GM19395 (cell line): ENCODE measurements at regions not wholly inside any gene's neighbourhood (a gene's known extent, or its start where the extent isn't known, plus 50 kb on each side); places are given as distances from the start of the nearest gene placed in this dataset.
"Not testable (repeated sequence)": the region's sequence is repeated elsewhere in the genome, so short reads cannot be mapped to it uniquely, and the experiment has no call there.

Experiments
- ATAC-seq: cut with Tn5 transposase; IDR thresholded peaks from one replicate; pipeline ENCODE4 v1.9.1; 2021; ENCODE audit warnings: mild to moderate bottlenecking, moderate library complexity; ENCODE audit not compliant: unreplicated experiment

GRCh38 chr17:30589431-30589830 lies 112.2 kb downstream of the GOSR1 start:
- no peak for ATAC-seq

GRCh38 chr17:30588798-30589247 lies 111.6 kb downstream of the GOSR1 start:
- ATAC-seq = no peak

DNA sequence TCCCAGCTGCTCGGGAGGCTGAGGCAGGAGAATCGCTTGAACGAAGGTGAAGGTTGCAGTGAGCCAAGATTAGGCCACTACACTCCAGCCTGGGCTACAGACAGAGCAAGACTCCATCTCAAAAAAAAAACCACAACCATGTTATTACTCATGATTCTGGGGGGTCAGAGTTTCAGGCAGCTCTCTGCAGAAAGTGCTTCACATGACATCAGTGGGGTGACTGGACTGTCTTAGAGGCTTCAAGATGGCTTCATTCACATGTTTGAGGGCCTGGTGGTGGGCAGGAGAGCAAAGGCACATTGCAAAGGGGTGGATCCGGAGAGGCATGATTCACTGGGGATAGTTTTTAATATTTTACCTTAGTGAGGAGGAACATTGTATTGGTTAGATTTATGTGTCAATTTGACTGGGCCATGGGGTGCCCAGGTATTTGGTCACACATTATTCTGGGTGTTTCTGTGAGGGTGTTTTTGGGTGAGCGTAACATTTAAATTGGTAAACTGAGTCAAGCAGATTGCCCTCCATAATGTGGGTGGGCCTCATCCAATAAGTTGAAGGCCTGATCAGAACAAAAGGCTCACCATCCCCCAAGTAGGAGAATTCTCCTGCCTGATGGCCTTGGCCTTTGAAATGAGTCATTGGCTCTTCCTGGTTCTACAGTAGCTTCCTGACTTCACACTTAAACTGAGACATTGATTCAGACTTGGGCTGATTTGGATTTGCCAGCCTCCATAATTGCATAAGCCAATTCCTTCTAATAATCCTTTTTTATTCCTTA lies 109.8 kb downstream of the GOSR1 start:
- ATAC-seq = no peak

- no peak for ATAC-seq
Measured at GRCh38 chr17:30584810-30585209, 107.6 kb downstream of the GOSR1 start.

DNA sequence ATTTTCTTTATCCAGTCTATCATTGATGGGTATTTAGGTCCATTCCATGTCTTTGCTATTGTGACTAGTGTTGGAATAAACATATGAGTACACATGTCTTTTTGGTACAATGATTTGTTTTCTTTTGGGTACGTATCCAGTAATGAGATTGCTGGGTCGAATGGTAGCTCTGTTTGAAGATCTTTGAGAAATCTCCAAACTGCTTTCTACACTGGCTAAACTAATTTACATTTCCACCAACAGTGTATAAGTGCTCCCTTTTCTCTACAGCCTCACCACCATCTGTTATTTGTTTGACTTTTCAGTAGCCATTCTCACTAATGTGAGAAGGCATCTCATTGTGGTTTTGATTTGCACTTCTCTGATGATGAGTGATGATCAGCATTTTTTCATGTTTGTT lies 103.7 kb downstream of the GOSR1 start:
- no peak for ATAC-seq

DNA sequence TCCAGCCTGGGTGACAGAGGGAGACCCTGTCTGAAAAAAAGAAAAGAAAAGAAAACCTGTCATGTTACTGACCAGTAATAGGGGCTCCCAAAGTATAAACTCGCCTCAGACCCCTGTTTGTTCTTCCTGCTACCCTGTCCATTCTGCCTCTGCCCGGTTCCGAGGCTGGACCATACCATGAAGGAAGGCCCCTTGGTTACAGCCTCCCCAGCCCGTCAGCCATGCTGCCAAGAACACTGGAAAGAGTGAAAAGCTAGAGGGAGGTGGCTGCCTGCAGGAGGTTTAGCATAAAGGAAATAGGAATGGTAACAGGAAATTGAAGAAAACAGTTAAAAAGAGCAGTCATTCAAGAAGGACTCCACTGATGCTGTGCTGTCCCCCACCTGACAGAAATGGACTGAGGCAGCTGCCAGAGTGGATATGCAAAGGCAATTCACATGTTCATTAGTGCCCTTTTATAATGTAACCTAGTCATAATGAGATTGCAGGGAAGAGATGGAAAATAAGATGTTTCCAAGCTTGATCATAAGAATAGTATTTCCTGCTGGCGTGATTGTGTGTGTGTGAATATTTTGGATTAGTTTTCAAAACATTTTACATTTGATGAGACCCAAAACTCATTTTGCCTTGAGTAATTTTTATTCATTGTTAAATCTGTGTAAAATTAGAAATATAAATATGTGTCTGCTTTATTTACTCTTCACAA lies 102.6 kb downstream of the GOSR1 start:
- no peak for ATAC-seq

- ATAC-seq = not testable (repeated sequence)
Measured at GRCh38 chr17:30578015-30578717, 101.0 kb downstream of the GOSR1 start.
